ENCODE measurements at regions not wholly inside any gene's neighbourhood (a gene's known extent, or its start where the extent isn't known, plus 50 kb on each side); places are given as distances from the start of the nearest gene placed in this dataset.
"Not testable (repeated sequence)": the region's sequence is repeated elsewhere in the genome, so short reads cannot be mapped to it uniquely, and the experiment has no call there.

- TF ChIP-seq IRF2 (CRISPR knock-in tag; IDR thresholded peaks at IDR 0.05; ENCODE audit: borderline replicate concordance, low read depth); FOXJ3 (CRISPR knock-in tag; IDR thresholded peaks at IDR 0.05; ENCODE audit: borderline replicate concordance): not testable (repeated sequence)
- TF ChIP-seq, protein P1, sequence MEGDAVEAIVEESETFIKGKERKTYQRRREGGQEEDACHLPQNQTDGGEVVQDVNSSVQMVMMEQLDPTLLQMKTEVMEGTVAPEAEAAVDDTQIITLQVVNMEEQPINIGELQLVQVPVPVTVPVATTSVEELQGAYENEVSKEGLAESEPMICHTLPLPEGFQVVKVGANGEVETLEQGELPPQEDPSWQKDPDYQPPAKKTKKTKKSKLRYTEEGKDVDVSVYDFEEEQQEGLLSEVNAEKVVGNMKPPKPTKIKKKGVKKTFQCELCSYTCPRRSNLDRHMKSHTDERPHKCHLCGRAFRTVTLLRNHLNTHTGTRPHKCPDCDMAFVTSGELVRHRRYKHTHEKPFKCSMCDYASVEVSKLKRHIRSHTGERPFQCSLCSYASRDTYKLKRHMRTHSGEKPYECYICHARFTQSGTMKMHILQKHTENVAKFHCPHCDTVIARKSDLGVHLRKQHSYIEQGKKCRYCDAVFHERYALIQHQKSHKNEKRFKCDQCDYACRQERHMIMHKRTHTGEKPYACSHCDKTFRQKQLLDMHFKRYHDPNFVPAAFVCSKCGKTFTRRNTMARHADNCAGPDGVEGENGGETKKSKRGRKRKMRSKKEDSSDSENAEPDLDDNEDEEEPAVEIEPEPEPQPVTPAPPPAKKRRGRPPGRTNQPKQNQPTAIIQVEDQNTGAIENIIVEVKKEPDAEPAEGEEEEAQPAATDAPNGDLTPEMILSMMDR (IDR thresholded peaks at IDR 0.05): not testable (repeated sequence)
Measured at GRCh38 chr7:128576953-128577352, 95.1 kb upstream of the GARIN1A start.
